H1 (cell line): ENCODE measurements at regions not wholly inside any gene's neighbourhood (a gene's known extent, or its start where the extent isn't known, plus 50 kb on each side); places are given as distances from the start of the nearest gene placed in this dataset.
"Not testable (repeated sequence)": the region's sequence is repeated elsewhere in the genome, so short reads cannot be mapped to it uniquely, and the experiment has no call there.

Experiments used
- CTCF ChIA-PET: fragments of 300-600 bp; sonication (Branson Sonifier 250); formaldehyde crosslinking; loops from one replicate; lab custom pipeline; 2021; ENCODE audit not compliant: partially characterized antibody; lab: Charles Lee
- POLR2A ChIA-PET: fragments of 300-600 bp; sonication (Branson Sonifier 250); formaldehyde crosslinking; loops from one replicate; lab custom pipeline; 2021; ENCODE audit warnings: inconsistent platforms; ENCODE audit not compliant: partially characterized antibody; lab: Charles Lee
- DNase-seq, 2 experiments: peaks; one replicate each; pipeline versions ENCODE4 v3.0.0 to v3.0.0-alpha.2; 2010 to 2022; ENCODE audit warnings: low spot score in 2 of 2, low read depth in 1 of 2, mixed read lengths in 1 of 2
- FAIRE-seq: peaks from 2 replicates; lab custom pipeline; 2011; peaks lifted over from hg19 to GRCh38; lab: Jason Lieb, UNC
- H2AFZ ChIP-seq: 2 replicates; pipeline ENCODE4 v1.8.1; 2012; ENCODE audit warnings: low read length, inconsistent platforms
- H2AK5ac ChIP-seq: 2 replicates; pipeline ENCODE4 v1.6.1; 2013; ENCODE audit warnings: low read depth, low read length
- H2BK120ac ChIP-seq: replicated peaks from 2 replicates; pipeline ENCODE3; 2013; ENCODE audit warnings: low read depth, low read length, inconsistent platforms
- H2BK12ac ChIP-seq: 2 replicates; pipeline ENCODE4 v1.6.1; 2013; ENCODE audit warnings: low read depth, low read length
- H2BK15ac ChIP-seq: 2 replicates; pipeline ENCODE4 v1.6.1; 2013; ENCODE audit warnings: low read length
- H2BK20ac ChIP-seq: 2 replicates; pipeline ENCODE4 v1.6.1; 2013; ENCODE audit warnings: low read length
- H2BK5ac ChIP-seq: 2 replicates; pipeline ENCODE4 v1.6.1; 2013; ENCODE audit warnings: low read depth, low read length
- H3K14ac ChIP-seq: 2 replicates; pipeline ENCODE4 v1.6.1; 2013; ENCODE audit warnings: inconsistent platforms; ENCODE audit not compliant: insufficient read length
- H3K18ac ChIP-seq: 2 replicates; pipeline ENCODE4 v1.6.1; 2013; ENCODE audit warnings: low read length; ENCODE audit errors: extremely low read depth
- H3K23ac ChIP-seq: 2 replicates; pipeline ENCODE4 v1.6.1; 2013; ENCODE audit warnings: inconsistent platforms; ENCODE audit not compliant: insufficient read length
- H3K23me2 ChIP-seq: 2 replicates; pipeline ENCODE4 v1.6.1; 2013; ENCODE audit warnings: low read depth, low read length
- H3K27ac ChIP-seq: 2 replicates; pipeline ENCODE4 v1.6.1; 2011; ENCODE audit warnings: low read depth, low read length, inconsistent platforms
- H3K27me3 ChIP-seq, 4 experiments: replicated peaks in 1 of 4; 1 replicate in 1 of 4; 2 replicates in 3 of 4; pipeline versions ENCODE4 v1.6.1 to v1.8.1; 2011 to 2013; ENCODE audit warnings: low read length in 3 of 4, mild to moderate bottlenecking in 3 of 4, inconsistent platforms in 2 of 4, mixed read lengths in 2 of 4, moderate library complexity in 1 of 4; ENCODE audit not compliant: control insufficient read depth in 3 of 4, insufficient read depth in 3 of 4; ENCODE audit errors: extremely low read depth in 1 of 4
- H3K36me3 ChIP-seq, 4 experiments: 2 replicates each; pipeline versions ENCODE4 v1.6.1 to v1.8.1; 2011 to 2013; ENCODE audit warnings: mild to moderate bottlenecking in 4 of 4, low read length in 3 of 4, moderate library complexity in 2 of 4, control low read depth in 1 of 4, inconsistent platforms in 1 of 4; ENCODE audit not compliant: insufficient read depth in 4 of 4, control insufficient read depth in 2 of 4
- H3K4ac ChIP-seq: replicated peaks from 2 replicates; pipeline ENCODE3; 2013; ENCODE audit warnings: low read length, low read depth, mixed read lengths, inconsistent platforms; ENCODE audit not compliant: insufficient read length
- H3K4me1 ChIP-seq, 4 experiments: replicated peaks in 1 of 4; 1 replicate in 1 of 4; 2 replicates in 3 of 4; pipeline versions ENCODE4 v1.6.1 to v1.8.1; 2011 to 2013; ENCODE audit warnings: low read length in 3 of 4, inconsistent platforms in 2 of 4, mixed read lengths in 1 of 4; ENCODE audit not compliant: insufficient read depth in 4 of 4, control insufficient read depth in 3 of 4
- H3K4me2 ChIP-seq, 2 experiments: 2 replicates each; pipeline versions ENCODE4 v1.6.1 to v1.8.1; 2011 to 2013; ENCODE audit warnings: low read depth in 2 of 2, low read length in 2 of 2, control low read depth in 1 of 2, inconsistent platforms in 1 of 2, mild to moderate bottlenecking in 1 of 2; ENCODE audit not compliant: insufficient read depth in 1 of 2
- H3K4me3 ChIP-seq, 4 experiments: fragments of 200-600, 300-600 bp in 1 of 4; sonication (generic), shearing (Covaris generic), sonication (Bioruptor Twin) in 1 of 4; 2 replicates each; pipeline versions ENCODE4 v1.5.1 to v1.8.1; 2011 to 2016; ENCODE audit warnings: low read length in 4 of 4, low read depth in 3 of 4, control low read depth in 2 of 4, inconsistent platforms in 2 of 4, mild to moderate bottlenecking in 2 of 4, mixed read lengths in 1 of 4, moderate library complexity in 1 of 4; ENCODE audit not compliant: insufficient read depth in 2 of 4; ENCODE audit errors: extremely low read depth in 1 of 4
- H3K56ac ChIP-seq: replicated peaks from 2 replicates; pipeline ENCODE3; 2013; ENCODE audit warnings: low read depth, mild to moderate bottlenecking, mixed read lengths, low read length, inconsistent platforms; ENCODE audit not compliant: insufficient read length
- H3K79me1 ChIP-seq: 2 replicates; pipeline ENCODE4 v1.6.1; 2013; ENCODE audit warnings: low read depth, low read length, control low read depth
- H3K79me2 ChIP-seq, 2 experiments: 2 replicates each; pipeline versions ENCODE4 v1.6.1 to v1.8.1; 2012 to 2013; ENCODE audit warnings: low read length in 2 of 2, mild to moderate bottlenecking in 2 of 2, inconsistent platforms in 1 of 2; ENCODE audit not compliant: insufficient read depth in 2 of 2, control insufficient read depth in 1 of 2
- H3K9ac ChIP-seq, 4 experiments: replicated peaks in 1 of 4; 1 replicate in 1 of 4; 2 replicates in 3 of 4; pipeline versions ENCODE4 v1.6.1 to v1.8.1; 2011 to 2013; ENCODE audit warnings: low read depth in 3 of 4, low read length in 3 of 4, control low read depth in 2 of 4, mild to moderate bottlenecking in 2 of 4, moderate library complexity in 2 of 4, inconsistent platforms in 1 of 4; ENCODE audit errors: extremely low read depth in 1 of 4
- H3K9me3 ChIP-seq, 2 experiments: 2 replicates each; pipeline versions ENCODE4 v1.6.1 to v1.8.1; 2012 to 2013; ENCODE audit warnings: mild to moderate bottlenecking in 2 of 2, moderate library complexity in 2 of 2, control low read depth in 1 of 2, inconsistent platforms in 1 of 2, low read depth in 1 of 2, low read length in 1 of 2, mixed read lengths in 1 of 2; ENCODE audit not compliant: insufficient read depth in 2 of 2
- H4K20me1 ChIP-seq, 2 experiments: replicated peaks in 1 of 2; 2 replicates each; pipeline versions ENCODE3 to v1.8.1; 2011 to 2013; ENCODE audit warnings: inconsistent platforms in 2 of 2, low read length in 2 of 2, mild to moderate bottlenecking in 1 of 2; ENCODE audit not compliant: insufficient read depth in 2 of 2, control insufficient read depth in 1 of 2
- H4K5ac ChIP-seq: 2 replicates; pipeline ENCODE4 v1.6.1; 2013; ENCODE audit warnings: low read length, low read depth, mixed read lengths, inconsistent platforms; ENCODE audit not compliant: insufficient read length
- H4K8ac ChIP-seq: 2 replicates; pipeline ENCODE4 v1.8.0; 2013; ENCODE audit warnings: mild to moderate bottlenecking, moderate library complexity, low read length, inconsistent platforms; ENCODE audit not compliant: insufficient read depth; ENCODE audit errors: extremely low read depth
- H4K91ac ChIP-seq: replicated peaks from 2 replicates; pipeline ENCODE3; 2013; ENCODE audit warnings: low read length, mixed read lengths, inconsistent platforms; ENCODE audit not compliant: insufficient read length
- WGBS, 2 experiments: shearing (Covaris generic) in 1 of 2; methylation state at CpG; one replicate each; pipeline versions ENCODE4 v1.1.6 to v1.1.7; 2013 to 2015; ENCODE audit warnings: low lambda C conversion rate in 2 of 2, mixed read lengths in 2 of 2, inconsistent platforms in 1 of 2, low coverage in 1 of 2, missing lambda C conversion rate in 1 of 2; ENCODE audit not compliant: insufficient replicate concordance in 2 of 2, insufficient coverage in 1 of 2, insufficient read length in 1 of 2; ENCODE audit errors: extremely low coverage in 1 of 2, missing lambda C conversion rate in 1 of 2; 5-methylcytosine and 5-hydroxymethylcytosine counted together

GRCh38 chr6:6963390-6963789, 144.4 kb upstream of the RREB1 start:
- CTCF ChIA-PET = interaction anchor here (0.7 to 1.2 kb wide), 2 partner anchors 267 to 276 kb away, joined by 3 read pairs; no protein-coding TSS in a partner anchor
- H4K5ac ChIP-seq, H4K20me1 ChIP-seq, H4K8ac ChIP-seq, H2AK5ac ChIP-seq, H3K18ac ChIP-seq, H3K79me1 ChIP-seq, H2BK15ac ChIP-seq, POLR2A ChIA-PET, H3K4me1 ChIP-seq, H2BK120ac ChIP-seq, H3K27ac ChIP-seq, DNase-seq, H3K23me2 ChIP-seq, H3K9ac ChIP-seq, H2AFZ ChIP-seq, H3K9me3 ChIP-seq, H3K36me3 ChIP-seq, H3K4ac ChIP-seq, H3K4me3 ChIP-seq, H2BK12ac ChIP-seq, H4K91ac ChIP-seq, H3K56ac ChIP-seq, H3K23ac ChIP-seq, FAIRE-seq, H3K27me3 ChIP-seq, H3K79me2 ChIP-seq, H2BK5ac ChIP-seq, H2BK20ac ChIP-seq, H3K4me2 ChIP-seq, H3K14ac ChIP-seq: not testable (repeated sequence)
- 86% methylated on average over 7 of the region's 7 CpGs; no CpG with 5 or more reads in 1 of the 2 experiments for WGBS, 2 experiments
